ENCODE measurements at regions not wholly inside any gene's neighbourhood (a gene's known extent, or its start where the extent isn't known, plus 50 kb on each side); places are given as distances from the start of the nearest gene placed in this dataset.

GRCh38 chr2:120670771-120671480 is 64.7 kb upstream of the GLI2 start:
- no peak overlapping the region for H3K4ac ChIP-seq (ENCODE audit: low read depth in 1 of 2, low read length in 2 of 2)
- H3K27me3 ChIP-seq (ENCODE audit: control insufficient read depth in 1 of 2, insufficient read depth in 1 of 2, low read length in 2 of 2), result peaks cover 56% of the 10 kb centered on the region in 2 experiments
- no peak overlapping the region for H2BK5ac ChIP-seq (ENCODE audit: low read depth, low read length, poor library complexity, severe bottlenecking)
- no peaks in the 10 kb centered on the region for H3K79me1 ChIP-seq (replicated peaks; ENCODE audit: low read length, poor library complexity, severe bottlenecking)
- H3K23ac ChIP-seq (ENCODE audit: low read length in 2 of 2), result no peak overlapping the region
- no peaks in the 10 kb centered on the region for H3K36me3 ChIP-seq (ENCODE audit: control insufficient read depth in 1 of 2, insufficient read depth in 2 of 2, low read depth in 1 of 2, low read length in 2 of 2)
- H3K9ac ChIP-seq (ENCODE audit: low read length), result no peak overlapping the region
- peaks cover 25% of the 10 kb centered on the region for H3K9me3 ChIP-seq (ENCODE audit: control insufficient read depth, low read length)
- H4K91ac ChIP-seq (ENCODE audit: low read length), result no peak overlapping the region
- H2BK15ac ChIP-seq (ENCODE audit: low read depth, poor library complexity, severe bottlenecking), result no peak overlapping the region
- no peak for DNase-seq
- H3K18ac ChIP-seq (ENCODE audit: low read depth in 1 of 2, low read length in 2 of 2), result no peak overlapping the region
- WGBS, result 87% methylated on average over 16 of the region's 16 CpGs
- H3K4me1 ChIP-seq (ENCODE audit: control insufficient read depth, insufficient read depth, low read depth, low read length), result peaks cover 8% of the 10 kb centered on the region
- H2BK12ac ChIP-seq (ENCODE audit: low read length in 2 of 2), result no peak overlapping the region
- no peak overlapping the region for H3K4me3 ChIP-seq (ENCODE audit: insufficient read depth in 1 of 2, low read depth in 1 of 2, low read length in 2 of 2)
- H4K8ac ChIP-seq (ENCODE audit: low read length), result no peak overlapping the region
- no peak overlapping the region for H3K27ac ChIP-seq (ENCODE audit: low read length, poor library complexity, severe bottlenecking)
- no peak overlapping the region for H2BK120ac ChIP-seq (ENCODE audit: low read depth, low read length)
- H3K14ac ChIP-seq (ENCODE audit: low read length in 2 of 2), result no peak overlapping the region
- H3K4me2 ChIP-seq (ENCODE audit: low read length, poor library complexity, severe bottlenecking), result no peak overlapping the region
- H2AFZ ChIP-seq (ENCODE audit: low read depth, low read length), result no peak overlapping the region
- H2AK5ac ChIP-seq (ENCODE audit: low read length, severe bottlenecking), result no peak overlapping the region

DNA sequence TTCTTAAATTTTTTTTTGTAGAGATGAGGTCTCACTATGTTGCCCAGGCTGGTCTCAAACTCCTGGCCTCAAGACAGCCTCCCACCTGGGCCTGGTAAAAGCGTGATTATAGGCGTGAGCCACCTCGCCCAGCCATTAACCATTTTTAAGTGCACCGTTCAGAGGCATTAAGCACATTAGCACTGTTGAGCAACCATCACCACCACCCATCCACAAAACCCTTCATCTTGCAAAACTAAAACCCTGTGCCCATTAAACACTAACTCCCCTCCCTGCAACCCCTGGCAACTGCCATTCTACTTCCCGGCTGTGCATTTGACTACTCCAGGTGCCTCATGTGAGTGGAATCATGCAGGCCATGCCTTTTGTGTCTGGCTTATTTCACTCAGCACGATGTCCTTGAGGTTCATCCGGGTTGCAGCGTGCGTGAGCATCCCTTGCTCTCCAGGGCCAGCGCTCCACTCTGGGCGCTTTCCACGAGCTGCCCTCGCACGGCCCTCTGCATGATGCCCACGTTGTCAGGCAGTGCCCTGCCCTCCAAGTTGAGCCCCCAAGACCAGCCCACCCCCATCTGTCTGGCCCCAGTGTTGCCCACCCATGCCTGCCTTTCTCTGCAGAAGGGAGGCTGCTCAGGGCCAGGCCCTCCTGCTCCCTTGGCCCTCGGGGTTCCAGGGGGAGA is 63.0 kb upstream of the GLI2 start:
- no peak overlapping the region for H3K27ac ChIP-seq (ENCODE audit: low read length, poor library complexity, severe bottlenecking)
- H2BK120ac ChIP-seq (ENCODE audit: low read depth, low read length), result no peak overlapping the region
- peaks cover 10% of the 10 kb centered on the region for H3K9me3 ChIP-seq (ENCODE audit: control insufficient read depth, low read length)
- H2BK5ac ChIP-seq (ENCODE audit: low read depth, low read length, poor library complexity, severe bottlenecking), result no peak overlapping the region
- no peaks in the 10 kb centered on the region for H3K79me1 ChIP-seq (replicated peaks; ENCODE audit: low read length, poor library complexity, severe bottlenecking)
- H3K4ac ChIP-seq (ENCODE audit: low read depth in 1 of 2, low read length in 2 of 2), result no peak overlapping the region
- H3K14ac ChIP-seq (ENCODE audit: low read length in 2 of 2), result no peak overlapping the region
- WGBS, result 85% methylated on average over 16 of the region's 16 CpGs
- no peak overlapping the region for H2BK15ac ChIP-seq (ENCODE audit: low read depth, poor library complexity, severe bottlenecking)
- H2AFZ ChIP-seq (ENCODE audit: low read depth, low read length), result no peak overlapping the region
- H3K4me3 ChIP-seq (ENCODE audit: insufficient read depth in 1 of 2, low read depth in 1 of 2, low read length in 2 of 2), result no peak overlapping the region
- H3K18ac ChIP-seq (ENCODE audit: low read depth in 1 of 2, low read length in 2 of 2), result no peak overlapping the region
- H4K91ac ChIP-seq (ENCODE audit: low read length), result no peak overlapping the region
- H3K27me3 ChIP-seq (ENCODE audit: control insufficient read depth in 1 of 2, insufficient read depth in 1 of 2, low read length in 2 of 2), result peaks cover 62 to 64% of the 10 kb centered on the region in 2 experiments
- H3K9ac ChIP-seq (ENCODE audit: low read length), result no peak overlapping the region
- no peak overlapping the region for H3K23ac ChIP-seq (ENCODE audit: low read length in 2 of 2)
- no peak overlapping the region for H2BK12ac ChIP-seq (ENCODE audit: low read length in 2 of 2)
- DNase-seq, result no peak
- H2AK5ac ChIP-seq (ENCODE audit: low read length, severe bottlenecking), result no peak overlapping the region
- H3K4me2 ChIP-seq (ENCODE audit: low read length, poor library complexity, severe bottlenecking), result no peak overlapping the region
- no peak overlapping the region for H4K8ac ChIP-seq (ENCODE audit: low read length)
- peaks cover 8% of the 10 kb centered on the region for H3K4me1 ChIP-seq (ENCODE audit: control insufficient read depth, insufficient read depth, low read depth, low read length)
- H3K36me3 ChIP-seq (ENCODE audit: control insufficient read depth in 1 of 2, insufficient read depth in 2 of 2, low read depth in 1 of 2, low read length in 2 of 2), result no peaks in the 10 kb centered on the region

DNA sequence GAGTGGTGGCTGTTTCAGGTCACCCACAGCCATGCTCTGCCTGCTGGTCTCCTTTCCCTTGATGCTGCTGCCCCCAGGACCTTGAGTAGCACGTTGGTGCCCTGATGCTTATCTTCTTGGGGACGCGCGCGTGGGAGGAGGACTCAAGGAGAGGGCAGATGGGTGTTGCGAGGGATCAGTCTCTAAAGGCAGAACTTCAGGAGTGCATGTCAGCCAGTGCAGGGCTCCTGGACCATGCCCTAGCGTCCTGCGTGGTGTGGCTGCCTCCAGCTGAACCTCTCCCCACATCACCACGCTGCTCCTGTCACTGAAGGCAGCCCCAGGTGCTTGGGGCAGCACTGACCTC is 62.5 kb upstream of the GLI2 start:
- no peaks in the 10 kb centered on the region for H3K79me1 ChIP-seq (replicated peaks; ENCODE audit: low read length, poor library complexity, severe bottlenecking)
- no peak for DNase-seq

DNA sequence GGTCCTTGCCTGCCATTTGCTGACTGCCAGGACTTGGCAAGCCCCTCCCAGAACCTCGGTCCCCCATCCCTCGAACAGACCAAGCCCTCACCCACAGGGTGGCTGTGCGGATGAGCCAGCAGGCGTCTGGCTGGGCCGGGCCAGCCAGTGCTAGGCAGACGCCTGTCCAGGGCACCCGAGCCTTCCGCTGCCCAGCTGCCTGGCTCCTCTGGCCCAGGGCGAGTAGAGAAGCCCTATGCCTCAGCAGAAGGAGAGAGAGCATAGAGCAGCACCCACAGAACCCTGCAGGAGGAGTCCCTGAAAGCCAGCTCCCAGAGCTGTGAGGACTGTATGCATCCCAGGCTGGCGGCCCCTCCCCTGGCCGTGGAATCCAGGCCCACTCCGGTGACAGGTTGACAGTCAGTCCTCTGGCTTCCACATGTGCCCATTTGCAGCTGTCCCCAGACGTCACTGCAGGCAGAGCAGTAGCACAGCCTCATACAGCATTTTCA is 62.1 kb upstream of the GLI2 start:
- Histone ChIP-seq H3K27ac (ENCODE audit: low read length, poor library complexity, severe bottlenecking) (no peak overlapping the region), H3K18ac (ENCODE audit: low read depth in 1 of 2, low read length in 2 of 2) (no peak overlapping the region), H2AK5ac (ENCODE audit: low read length, severe bottlenecking) (no peak overlapping the region), H3K36me3 (ENCODE audit: control insufficient read depth in 1 of 2, insufficient read depth in 2 of 2, low read depth in 1 of 2, low read length in 2 of 2) (no peaks in the 10 kb centered on the region), H4K8ac (ENCODE audit: low read length) (no peak overlapping the region), H2BK120ac (ENCODE audit: low read depth, low read length) (no peak overlapping the region), H4K91ac (ENCODE audit: low read length) (no peak overlapping the region), H3K4me1 (ENCODE audit: control insufficient read depth, insufficient read depth, low read depth, low read length) (peaks cover 8% of the 10 kb centered on the region), H3K14ac (ENCODE audit: low read length in 2 of 2) (peak overlapping the region in 1 of 2 experiments; percentile 36), H3K9me3 (ENCODE audit: control insufficient read depth, low read length) (peaks cover under 1% of the 10 kb centered on the region), H3K23ac (ENCODE audit: low read length in 2 of 2) (no peak overlapping the region), H2AFZ (ENCODE audit: low read depth, low read length) (no peak overlapping the region), H2BK5ac (ENCODE audit: low read depth, low read length, poor library complexity, severe bottlenecking) (no peak overlapping the region), H3K4ac (ENCODE audit: low read depth in 1 of 2, low read length in 2 of 2) (no peak overlapping the region), H2BK15ac (ENCODE audit: low read depth, poor library complexity, severe bottlenecking) (no peak overlapping the region), H3K4me3 (ENCODE audit: insufficient read depth in 1 of 2, low read depth in 1 of 2, low read length in 2 of 2) (no peak overlapping the region), H3K27me3 (ENCODE audit: control insufficient read depth in 1 of 2, insufficient read depth in 1 of 2, low read length in 2 of 2) (peaks cover 58 to 67% of the 10 kb centered on the region in 2 experiments), H3K79me1 (replicated peaks; ENCODE audit: low read length, poor library complexity, severe bottlenecking) (no peaks in the 10 kb centered on the region), H2BK12ac (ENCODE audit: low read length in 2 of 2) (no peak overlapping the region), H3K9ac (ENCODE audit: low read length) (no peak overlapping the region), H3K4me2 (ENCODE audit: low read length, poor library complexity, severe bottlenecking) (no peak overlapping the region)
- 76% methylated on average over 13 of the region's 13 CpGs for WGBS
- DNase-seq, result no peak

More for the DNA sequence above, 62.5 kb upstream of the GLI2 start:
- peaks cover 62 to 64% of the 10 kb centered on the region in 2 experiments for H3K27me3 ChIP-seq (ENCODE audit: control insufficient read depth in 1 of 2, insufficient read depth in 1 of 2, low read length in 2 of 2)
- H2BK15ac ChIP-seq (ENCODE audit: low read depth, poor library complexity, severe bottlenecking), result no peak overlapping the region
- no peak overlapping the region for H2BK120ac ChIP-seq (ENCODE audit: low read depth, low read length)
- no peak overlapping the region for H2BK5ac ChIP-seq (ENCODE audit: low read depth, low read length, poor library complexity, severe bottlenecking)
- no peak overlapping the region for H3K27ac ChIP-seq (ENCODE audit: low read length, poor library complexity, severe bottlenecking)
- H3K23ac ChIP-seq (ENCODE audit: low read length in 2 of 2), result no peak overlapping the region
- no peak overlapping the region for H2AFZ ChIP-seq (ENCODE audit: low read depth, low read length)
- no peak overlapping the region for H3K9ac ChIP-seq (ENCODE audit: low read length)
- H3K9me3 ChIP-seq (ENCODE audit: control insufficient read depth, low read length), result peaks cover 5% of the 10 kb centered on the region
- no peak overlapping the region for H2AK5ac ChIP-seq (ENCODE audit: low read length, severe bottlenecking)
- H4K91ac ChIP-seq (ENCODE audit: low read length), result no peak overlapping the region
- no peak overlapping the region for H3K4me2 ChIP-seq (ENCODE audit: low read length, poor library complexity, severe bottlenecking)
- H3K14ac ChIP-seq (ENCODE audit: low read length in 2 of 2), result peak overlapping the region in 1 of 2 experiments; percentile 19
- peaks cover 8% of the 10 kb centered on the region for H3K4me1 ChIP-seq (ENCODE audit: control insufficient read depth, insufficient read depth, low read depth, low read length)
- H3K4ac ChIP-seq (ENCODE audit: low read depth in 1 of 2, low read length in 2 of 2), result no peak overlapping the region
- H3K36me3 ChIP-seq (ENCODE audit: control insufficient read depth in 1 of 2, insufficient read depth in 2 of 2, low read depth in 1 of 2, low read length in 2 of 2), result no peaks in the 10 kb centered on the region
- H3K18ac ChIP-seq (ENCODE audit: low read depth in 1 of 2, low read length in 2 of 2), result no peak overlapping the region
- no peak overlapping the region for H4K8ac ChIP-seq (ENCODE audit: low read length)
- WGBS, result 87% methylated on average over 9 of the region's 9 CpGs
- no peak overlapping the region for H3K4me3 ChIP-seq (ENCODE audit: insufficient read depth in 1 of 2, low read depth in 1 of 2, low read length in 2 of 2)
- no peak overlapping the region for H2BK12ac ChIP-seq (ENCODE audit: low read length in 2 of 2)

Data from mesenchymal stem cell (in vitro differentiated cells and primary cell).